ENCODE measurements at regions not wholly inside any gene's neighbourhood (a gene's known extent, or its start where the extent isn't known, plus 50 kb on each side); places are given as distances from the start of the nearest gene placed in this dataset.

DNA sequence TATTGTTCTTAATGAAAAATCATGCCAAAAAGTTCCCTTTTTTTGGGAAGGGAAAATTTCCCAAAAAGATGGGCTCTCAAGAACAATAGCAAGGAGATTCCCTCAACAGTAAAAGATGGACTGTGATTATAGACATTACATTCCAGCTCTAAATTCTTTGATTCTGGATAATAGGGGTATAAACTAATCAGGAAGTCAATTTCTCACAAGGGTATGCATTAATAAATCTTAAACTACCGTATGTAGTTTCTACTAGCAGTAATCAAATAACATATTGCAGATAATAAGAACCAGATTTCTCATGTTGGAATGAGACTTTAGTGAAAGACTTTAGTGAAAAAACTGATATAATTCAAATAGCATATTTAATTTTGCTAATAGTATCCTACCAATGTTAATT, 144.8 kb upstream of the PTPRG start:
- H3K9me3 ChIP-seq: no peaks in the 10 kb centered on the region
- no peaks in the 10 kb centered on the region for H3K27me3 ChIP-seq
- DNase-seq: no peak
- no peak for TF ChIP-seq POLR2A (IDR thresholded peaks at IDR 0.05)
- TF ChIP-seq, protein P1, sequence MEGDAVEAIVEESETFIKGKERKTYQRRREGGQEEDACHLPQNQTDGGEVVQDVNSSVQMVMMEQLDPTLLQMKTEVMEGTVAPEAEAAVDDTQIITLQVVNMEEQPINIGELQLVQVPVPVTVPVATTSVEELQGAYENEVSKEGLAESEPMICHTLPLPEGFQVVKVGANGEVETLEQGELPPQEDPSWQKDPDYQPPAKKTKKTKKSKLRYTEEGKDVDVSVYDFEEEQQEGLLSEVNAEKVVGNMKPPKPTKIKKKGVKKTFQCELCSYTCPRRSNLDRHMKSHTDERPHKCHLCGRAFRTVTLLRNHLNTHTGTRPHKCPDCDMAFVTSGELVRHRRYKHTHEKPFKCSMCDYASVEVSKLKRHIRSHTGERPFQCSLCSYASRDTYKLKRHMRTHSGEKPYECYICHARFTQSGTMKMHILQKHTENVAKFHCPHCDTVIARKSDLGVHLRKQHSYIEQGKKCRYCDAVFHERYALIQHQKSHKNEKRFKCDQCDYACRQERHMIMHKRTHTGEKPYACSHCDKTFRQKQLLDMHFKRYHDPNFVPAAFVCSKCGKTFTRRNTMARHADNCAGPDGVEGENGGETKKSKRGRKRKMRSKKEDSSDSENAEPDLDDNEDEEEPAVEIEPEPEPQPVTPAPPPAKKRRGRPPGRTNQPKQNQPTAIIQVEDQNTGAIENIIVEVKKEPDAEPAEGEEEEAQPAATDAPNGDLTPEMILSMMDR (IDR thresholded peaks at IDR 0.05): no peak
- WGBS, 2 donors: 75 to 80% methylated on average over 1 of the region's 1 CpG
- H3K27ac ChIP-seq: no peak overlapping the region
- peaks cover 0 to 4% (median 0%) of the 10 kb centered on the region in 3 donors for H3K4me1 ChIP-seq
- no peak overlapping the region for H3K4me3 ChIP-seq
- H3K36me3 ChIP-seq: no peaks in the 10 kb centered on the region
- intact Hi-C loops (cut with DNase I): no loop called here

DNA sequence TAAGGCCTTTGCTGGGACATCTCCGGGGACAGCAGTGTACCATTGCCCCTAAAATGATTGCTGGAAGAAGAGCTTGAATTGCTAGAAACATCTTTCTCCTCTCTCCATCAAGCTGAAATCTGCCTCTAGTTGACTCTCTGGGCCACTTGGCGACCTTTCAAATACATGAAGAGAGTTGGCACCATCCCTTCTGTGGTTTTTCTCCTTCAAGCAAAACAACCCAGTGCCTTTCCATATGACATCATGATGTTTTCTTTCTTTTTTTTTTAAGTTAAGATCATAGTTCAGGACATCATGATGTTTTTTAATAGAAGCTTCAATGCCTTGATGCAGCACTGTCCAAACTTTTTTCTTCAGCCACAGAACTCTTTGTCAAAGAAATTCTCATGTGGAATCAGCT, 144.0 kb upstream of the PTPRG start:
- Histone ChIP-seq H3K4me3 (no peak overlapping the region), H3K4me1 (peaks cover 0 to 4% (median 0%) of the 10 kb centered on the region in 3 donors), H3K9me3 (no peaks in the 10 kb centered on the region), H3K36me3 (no peaks in the 10 kb centered on the region), H3K27ac (no peak overlapping the region), H3K27me3 (no peaks in the 10 kb centered on the region)
- DNase-seq: no peak
- intact Hi-C loops (cut with DNase I): no loop called here
- WGBS, 2 donors: 82 to 85% methylated on average over 2 of the region's 2 CpGs
- TF ChIP-seq, protein P1 (IDR thresholded peaks at IDR 0.05): no peak
- TF ChIP-seq POLR2A (IDR thresholded peaks at IDR 0.05): no peak

DNA sequence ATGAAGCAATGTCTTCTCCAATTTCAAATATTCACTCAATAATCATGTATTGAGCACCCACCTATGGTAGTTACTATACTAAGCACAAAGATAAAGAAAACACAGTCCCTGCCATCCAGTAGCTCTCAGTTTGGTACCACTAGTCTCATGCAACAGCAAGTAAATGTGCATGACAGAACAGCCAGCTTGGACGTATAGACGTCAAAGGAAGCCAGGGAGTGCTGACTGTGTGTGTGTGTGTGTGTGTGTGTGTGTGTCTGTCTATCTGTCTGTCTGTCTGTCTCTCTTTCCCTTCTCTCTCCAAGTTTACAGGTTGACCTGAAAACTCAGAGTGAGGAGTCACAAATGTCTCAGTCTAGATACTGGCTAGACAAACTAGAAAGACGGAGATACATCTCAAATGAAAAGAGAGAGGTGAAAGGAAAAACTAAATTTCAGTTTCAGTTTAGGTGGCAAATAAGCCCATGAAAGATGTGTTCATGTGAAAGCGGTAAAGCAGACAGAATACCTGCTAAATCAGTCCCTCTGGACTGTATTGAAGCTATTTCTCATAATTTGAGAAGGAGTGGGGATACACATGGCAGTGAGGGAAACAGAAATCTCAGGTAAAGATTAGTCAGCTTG, 141.1 kb upstream of the PTPRG start:
- intact Hi-C loops (cut with DNase I): no loop called here
- Histone ChIP-seq H3K36me3 (no peaks in the 10 kb centered on the region), H3K27me3 (no peaks in the 10 kb centered on the region), H3K4me3 (no peak overlapping the region), H3K4me1 (peaks cover 0 to 4% (median 0%) of the 10 kb centered on the region in 3 donors), H3K9me3 (no peaks in the 10 kb centered on the region), H3K27ac (no peak overlapping the region)
- WGBS, 2 donors: 67 to 79% methylated on average over 4 of the region's 4 CpGs
- no peak for TF ChIP-seq POLR2A (IDR thresholded peaks at IDR 0.05)
- TF ChIP-seq, protein P1 (IDR thresholded peaks at IDR 0.05): no peak
- DNase-seq: no peak

GRCh38 chr3:61422945-61423673, 138.3 kb upstream of the PTPRG start:
- Histone ChIP-seq H3K4me3 (no peak overlapping the region), H3K9me3 (no peaks in the 10 kb centered on the region), H3K27ac (no peak overlapping the region), H3K36me3 (no peaks in the 10 kb centered on the region), H3K27me3 (no peaks in the 10 kb centered on the region), H3K4me1 (peaks cover 0 to 4% (median 0%) of the 10 kb centered on the region in 3 donors)
- DNase-seq: no peak
- WGBS, 2 donors: 29 to 63% methylated on average over 1 of the region's 1 CpG
- intact Hi-C loops (cut with DNase I): no loop called here
- no peak for TF ChIP-seq POLR2A (IDR thresholded peaks at IDR 0.05)
- TF ChIP-seq, protein P1 (IDR thresholded peaks at IDR 0.05): no peak

- intact Hi-C loops (cut with DNase I): no loop called here
- 84 to 92% methylated on average over 4 of the region's 4 CpGs for WGBS, 2 donors
Measured at GRCh38 chr3:61425356-61425755, 136.0 kb upstream of the PTPRG start.

More at GRCh38 chr3:61425356-61425755, 136.0 kb upstream of the PTPRG start:
- no peak for TF ChIP-seq POLR2A (IDR thresholded peaks at IDR 0.05)
- TF ChIP-seq, protein P1 (IDR thresholded peaks at IDR 0.05): no peak
- Histone ChIP-seq H3K27ac (no peak overlapping the region), H3K4me3 (no peak overlapping the region), H3K4me1 (no peaks in the 10 kb centered on the region), H3K36me3 (no peaks in the 10 kb centered on the region), H3K27me3 (no peaks in the 10 kb centered on the region), H3K9me3 (no peaks in the 10 kb centered on the region)
- DNase-seq: no peak
